Karpas-422 (cell line): ENCODE measurements at regions not wholly inside any gene's neighbourhood (a gene's known extent, or its start where the extent isn't known, plus 50 kb on each side); places are given as distances from the start of the nearest gene placed in this dataset.

ENCODE experiments used
- DNase-seq: peaks from one replicate; pipeline ENCODE4 v3.0.0-alpha.2; 2015
- H2AFZ ChIP-seq: fragments of 200-600 bp; sonication (generic); 2 replicates; pipeline ENCODE4 v1.6.1; 2014; ENCODE audit warnings: antibody characterized with exemption, low read length, mixed read lengths
- H3K27ac ChIP-seq: fragments of 200-600 bp; sonication (generic); 2 replicates; pipeline ENCODE4 v1.5.1; 2014; ENCODE audit warnings: mild to moderate bottlenecking, low read length, moderate library complexity
- H3K27me3 ChIP-seq: fragments of 200-600 bp; sonication (generic); 2 replicates; pipeline ENCODE4 v1.6.1; 2014; ENCODE audit warnings: low read length, mixed read lengths
- H3K36me3 ChIP-seq: fragments of 200-600 bp; sonication (generic); 2 replicates; pipeline ENCODE4 v1.6.1; 2014; ENCODE audit warnings: low read length, mixed read lengths; ENCODE audit not compliant: insufficient read depth
- H3K4me1 ChIP-seq: fragments of 200-600 bp; sonication (generic); 2 replicates; pipeline ENCODE4 v1.6.1; 2014; ENCODE audit warnings: mild to moderate bottlenecking, low read length, mixed read lengths
- H3K4me2 ChIP-seq: fragments of 200-600 bp; sonication (generic); 2 replicates; pipeline ENCODE4 v1.6.1; 2014; ENCODE audit warnings: low read length, low read depth, mild to moderate bottlenecking; ENCODE audit not compliant: poor library complexity, severe bottlenecking
- H3K4me3 ChIP-seq: fragments of 200-600 bp; sonication (generic); 2 replicates; pipeline ENCODE4 v1.5.1; 2014; ENCODE audit warnings: mild to moderate bottlenecking, antibody characterized with exemption, low read length, mixed read lengths
- H3K79me2 ChIP-seq: fragments of 200-600 bp; sonication (generic); 2 replicates; pipeline ENCODE4 v1.6.1; 2014; ENCODE audit warnings: mild to moderate bottlenecking, low read length, mixed read lengths
- H3K9ac ChIP-seq: fragments of 200-600 bp; sonication (generic); 2 replicates; pipeline ENCODE4 v1.6.0; 2014; ENCODE audit warnings: low read length
- H3K9me2 ChIP-seq: fragments of 200-600 bp; sonication (generic), shearing (Covaris generic); replicated peaks from 2 replicates; pipeline ENCODE4 v1.6.0; 2014; ENCODE audit warnings: mild to moderate bottlenecking, low read length, moderate library complexity; ENCODE audit not compliant: insufficient read depth
- H3K9me3 ChIP-seq: fragments of 300-700, 200-600 bp; sonication (generic); 2 replicates; pipeline ENCODE4 v1.6.1; 2014; ENCODE audit warnings: low read length, mixed read lengths
- H4K20me1 ChIP-seq: fragments of 200-600 bp; sonication (generic); 2 replicates; pipeline ENCODE4 v1.6.1; 2014; ENCODE audit warnings: mild to moderate bottlenecking, antibody characterized with exemption, low read length, low read depth; ENCODE audit not compliant: insufficient read depth

GRCh38 chr1:38538834-38539233, 320.7 kb downstream of the RRAGC start:
- Histone ChIP-seq H3K27ac (no peak overlapping the region), H3K79me2 (no peaks in the 10 kb centered on the region), H2AFZ (no peak overlapping the region), H3K9me2 (no peaks in the 10 kb centered on the region), H3K9me3 (no peaks in the 10 kb centered on the region), H4K20me1 (no peaks in the 10 kb centered on the region), H3K27me3 (no peaks in the 10 kb centered on the region), H3K9ac (no peak overlapping the region), H3K4me3 (no peak overlapping the region), H3K36me3 (no peaks in the 10 kb centered on the region), H3K4me2 (no peak overlapping the region), H3K4me1 (no peaks in the 10 kb centered on the region)
- no peak for DNase-seq

GRCh38 chr1:38536089-38536488, 323.5 kb downstream of the RRAGC start:
- Histone ChIP-seq H3K36me3 (no peaks in the 10 kb centered on the region), H3K9me2 (no peaks in the 10 kb centered on the region), H3K4me1 (no peaks in the 10 kb centered on the region), H2AFZ (no peak overlapping the region), H3K9ac (no peak overlapping the region), H3K79me2 (no peaks in the 10 kb centered on the region), H3K27ac (no peak overlapping the region), H3K4me2 (no peak overlapping the region), H3K4me3 (no peak overlapping the region), H3K27me3 (no peaks in the 10 kb centered on the region), H4K20me1 (no peaks in the 10 kb centered on the region), H3K9me3 (no peaks in the 10 kb centered on the region)
- no peak for DNase-seq

GRCh38 chr1:38534473-38534823, 325.1 kb downstream of the RRAGC start:
- Histone ChIP-seq H3K4me1 (no peaks in the 10 kb centered on the region), H3K79me2 (no peaks in the 10 kb centered on the region), H3K27me3 (no peaks in the 10 kb centered on the region), H3K9ac (no peak overlapping the region), H2AFZ (no peak overlapping the region), H3K27ac (no peak overlapping the region), H3K4me3 (no peak overlapping the region), H3K9me3 (no peaks in the 10 kb centered on the region), H3K9me2 (no peaks in the 10 kb centered on the region), H4K20me1 (no peaks in the 10 kb centered on the region), H3K4me2 (no peak overlapping the region), H3K36me3 (no peaks in the 10 kb centered on the region)
- no peak for DNase-seq

GRCh38 chr1:38533772-38534472, 325.6 kb downstream of the RRAGC start:
- Histone ChIP-seq H3K36me3 (no peaks in the 10 kb centered on the region), H2AFZ (no peak overlapping the region)

GRCh38 chr1:38530957-38531356, 328.6 kb downstream of the RRAGC start:
- Histone ChIP-seq H3K36me3 (no peaks in the 10 kb centered on the region), H4K20me1 (no peaks in the 10 kb centered on the region), H3K4me1 (peaks cover 11% of the 10 kb centered on the region)

More at GRCh38 chr1:38533772-38534472, 325.6 kb downstream of the RRAGC start:
- Histone ChIP-seq H3K9ac (no peak overlapping the region), H3K27me3 (no peaks in the 10 kb centered on the region), H3K27ac (no peak overlapping the region), H3K4me3 (no peak overlapping the region), H3K4me2 (no peak overlapping the region), H4K20me1 (no peaks in the 10 kb centered on the region), H3K4me1 (no peaks in the 10 kb centered on the region), H3K79me2 (no peaks in the 10 kb centered on the region), H3K9me3 (no peaks in the 10 kb centered on the region), H3K9me2 (no peaks in the 10 kb centered on the region)
- no peak for DNase-seq

GRCh38 chr1:38529946-38530345, 329.6 kb downstream of the RRAGC start:
- DNase-seq = no peak
- no peaks in the 10 kb centered on the region for H4K20me1 ChIP-seq
- H3K36me3 ChIP-seq = no peaks in the 10 kb centered on the region
- no peaks in the 10 kb centered on the region for H3K9me2 ChIP-seq
- no peak overlapping the region for H3K4me2 ChIP-seq
- H3K4me3 ChIP-seq = no peak overlapping the region
- no peaks in the 10 kb centered on the region for H3K79me2 ChIP-seq
- H3K27ac ChIP-seq = no peak overlapping the region
- peaks cover 11% of the 10 kb centered on the region for H3K4me1 ChIP-seq
- H3K9ac ChIP-seq = no peak overlapping the region
- no peaks in the 10 kb centered on the region for H3K27me3 ChIP-seq
- no peaks in the 10 kb centered on the region for H3K9me3 ChIP-seq
- H2AFZ ChIP-seq = no peak overlapping the region

More at GRCh38 chr1:38530957-38531356, 328.6 kb downstream of the RRAGC start:
- H3K4me3 ChIP-seq = no peak overlapping the region
- no peak overlapping the region for H2AFZ ChIP-seq
- H3K4me2 ChIP-seq = no peak overlapping the region
- H3K9me2 ChIP-seq = no peaks in the 10 kb centered on the region
- no peaks in the 10 kb centered on the region for H3K79me2 ChIP-seq
- no peak overlapping the region for H3K27ac ChIP-seq
- no peak for DNase-seq
- H3K9ac ChIP-seq = no peak overlapping the region
- no peaks in the 10 kb centered on the region for H3K27me3 ChIP-seq
- H3K9me3 ChIP-seq = no peaks in the 10 kb centered on the region

- Histone ChIP-seq H3K79me2 (no peaks in the 10 kb centered on the region), H3K36me3 (no peaks in the 10 kb centered on the region), H3K27ac (no peak overlapping the region), H3K9me3 (no peaks in the 10 kb centered on the region), H3K4me1 (peaks cover 11% of the 10 kb centered on the region), H4K20me1 (no peaks in the 10 kb centered on the region), H3K4me2 (no peak overlapping the region), H3K27me3 (no peaks in the 10 kb centered on the region), H3K9ac (no peak overlapping the region), H3K4me3 (no peak overlapping the region), H3K9me2 (no peaks in the 10 kb centered on the region), H2AFZ (no peak overlapping the region)
- DNase-seq = no peak
Observed at GRCh38 chr1:38529391-38529790, 330.2 kb downstream of the RRAGC start.

- Histone ChIP-seq H3K4me2 (no peak overlapping the region), H3K4me3 (no peak overlapping the region), H3K9ac (no peak overlapping the region), H3K4me1 (peaks cover 11% of the 10 kb centered on the region), H3K9me2 (no peaks in the 10 kb centered on the region), H3K9me3 (no peaks in the 10 kb centered on the region), H3K27ac (no peak overlapping the region), H3K79me2 (no peaks in the 10 kb centered on the region), H2AFZ (no peak overlapping the region), H3K27me3 (no peaks in the 10 kb centered on the region), H3K36me3 (no peaks in the 10 kb centered on the region), H4K20me1 (no peaks in the 10 kb centered on the region)
- DNase-seq = no peak
Observed at GRCh38 chr1:38528623-38529022, 330.9 kb downstream of the RRAGC start.
